ENCODE measurements at regions not wholly inside any gene's neighbourhood (a gene's known extent, or its start where the extent isn't known, plus 50 kb on each side); places are given as distances from the start of the nearest gene placed in this dataset.
"Not testable (repeated sequence)": the region's sequence is repeated elsewhere in the genome, so short reads cannot be mapped to it uniquely, and the experiment has no call there.

DNA sequence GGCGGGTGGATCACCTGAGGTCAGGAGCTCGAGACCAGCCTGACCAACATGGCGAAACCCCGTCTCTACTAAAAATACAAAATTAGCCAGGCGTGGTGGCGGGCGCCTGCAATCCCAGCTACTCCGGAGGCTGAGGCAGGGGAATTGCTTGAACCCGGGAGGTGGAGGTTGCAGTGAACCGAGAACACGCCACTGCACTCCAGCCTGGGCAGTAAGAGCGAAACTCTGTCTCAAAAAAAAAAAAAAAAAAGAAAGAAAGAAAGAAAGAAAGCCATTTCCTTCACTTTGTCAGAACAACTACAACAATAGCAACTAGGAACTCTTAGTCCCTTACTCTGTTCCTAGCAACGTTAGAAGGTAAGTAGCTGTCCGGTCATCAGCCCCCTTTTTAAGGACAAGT lies 222.9 kb upstream of the JARID2 start:
- not testable (repeated sequence) for H3K9me3 Mint-ChIP-seq; H3K27me3 Mint-ChIP-seq; H3K36me3 Mint-ChIP-seq (ENCODE audit: low read depth)
- Mint-ChIP-seq H3K27ac (peak overlapping the region; percentile 90), H3K4me1 (peaks cover 40% of the 10 kb centered on the region), H3K4me3 (peak overlapping the region; percentile 51)
- CTCF ChIA-PET: interaction anchor here (0.7 to 1.2 kb wide), 3 partner anchors 103 to 441 kb away, joined by 3 to 7 read pairs (median 4); no protein-coding TSS in a partner anchor
- peak; percentile 28 for DNase-seq
- POLR2A ChIA-PET: interaction anchor here (1.3 kb wide), 1 partner anchor 9 kb away, joined by 5 read pairs; no protein-coding TSS in a partner anchor

DNA sequence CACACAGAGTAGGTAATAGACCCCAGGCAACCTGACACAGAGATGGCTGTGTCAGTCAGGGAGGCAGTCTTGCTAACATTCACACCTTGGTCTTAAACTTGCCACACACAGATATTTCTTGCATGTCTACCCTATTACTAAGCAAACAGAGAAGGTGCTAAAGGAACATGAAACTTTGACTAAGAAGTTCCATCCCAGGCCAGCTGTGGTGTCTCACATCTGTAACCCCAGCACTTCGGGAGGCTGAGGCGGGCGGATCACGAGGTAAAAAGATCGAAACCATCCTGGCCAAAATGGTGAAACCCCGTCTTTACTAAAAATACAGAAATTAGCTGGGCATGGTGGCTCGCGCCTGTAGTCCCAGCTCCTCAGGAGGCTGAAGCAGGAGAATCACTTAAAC lies 222.4 kb upstream of the JARID2 start:
- POLR2A ChIA-PET: interaction anchor here (1.3 kb wide), 1 partner anchor 8 kb away, joined by 5 read pairs; no protein-coding TSS in a partner anchor
- Mint-ChIP-seq H3K27ac (peak overlapping the region; percentile 90), H3K36me3 (ENCODE audit: low read depth) (peaks cover 2% of the 10 kb centered on the region), H3K27me3 (no peaks in the 10 kb centered on the region), H3K9me3 (no peaks in the 10 kb centered on the region), H3K4me3 (peak overlapping the region; percentile 51), H3K4me1 (peaks cover 37% of the 10 kb centered on the region)
- DNase-seq: peak; percentile 72
- CTCF ChIA-PET: interaction anchor here (0.9 to 1.2 kb wide), 2 partner anchors 367 to 441 kb away, joined by 3 to 7 read pairs; no protein-coding TSS in a partner anchor

DNA sequence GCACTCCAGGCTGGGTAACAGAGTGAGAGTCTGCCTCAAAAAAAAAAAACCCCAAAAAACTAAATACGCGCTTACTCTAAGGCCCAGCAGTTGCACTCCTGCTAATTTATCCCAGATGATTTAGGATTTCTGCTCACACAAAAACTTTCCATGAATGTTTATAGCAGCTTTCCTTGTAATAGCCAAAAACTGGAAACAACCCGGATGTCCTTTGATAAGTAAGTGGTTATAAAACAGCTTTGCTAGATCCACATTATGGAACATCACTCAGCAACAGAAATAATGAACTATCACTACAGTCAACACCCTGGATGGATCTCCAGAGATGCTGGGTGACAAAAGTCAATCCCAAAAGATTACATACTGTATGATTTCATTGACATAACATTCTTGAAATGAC lies 220.4 kb upstream of the JARID2 start:
- ChIA-PET POLR2A (no interaction called here), CTCF (no interaction called here)
- Mint-ChIP-seq H3K9me3 (peaks cover 2% of the 10 kb centered on the region), H3K4me3 (no peak overlapping the region), H3K36me3 (ENCODE audit: low read depth) (peaks cover 2% of the 10 kb centered on the region), H3K27ac (no peak overlapping the region), H3K27me3 (no peaks in the 10 kb centered on the region), H3K4me1 (peaks cover 25% of the 10 kb centered on the region)
- no peak for DNase-seq

DNA sequence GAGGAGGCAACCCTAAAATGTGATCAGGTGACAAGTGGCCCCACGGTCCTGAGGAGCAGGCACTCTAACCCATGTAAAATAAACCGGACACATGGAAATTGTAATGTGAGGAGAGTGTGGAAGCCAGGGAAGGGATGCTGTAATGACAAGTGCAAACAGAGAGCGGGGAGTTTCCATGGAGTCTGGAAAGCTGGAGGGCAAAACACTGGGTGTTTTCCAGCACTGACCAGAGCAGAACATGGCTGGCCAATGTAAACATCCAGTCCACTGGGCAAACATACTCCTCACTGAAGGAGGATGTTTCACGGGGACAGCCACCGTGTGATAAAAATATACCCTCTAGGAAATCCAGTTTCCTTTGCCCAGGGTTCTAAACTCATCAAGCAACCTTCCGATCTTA lies 219.0 kb upstream of the JARID2 start:
- Mint-ChIP-seq H3K27ac (no peak overlapping the region), H3K36me3 (ENCODE audit: low read depth) (no peaks in the 10 kb centered on the region), H3K4me3 (no peak overlapping the region), H3K27me3 (no peaks in the 10 kb centered on the region), H3K9me3 (peaks cover 5% of the 10 kb centered on the region), H3K4me1 (peaks cover 15% of the 10 kb centered on the region)
- POLR2A ChIA-PET: no interaction called here
- CTCF ChIA-PET: no interaction called here
- DNase-seq: no peak

DNA sequence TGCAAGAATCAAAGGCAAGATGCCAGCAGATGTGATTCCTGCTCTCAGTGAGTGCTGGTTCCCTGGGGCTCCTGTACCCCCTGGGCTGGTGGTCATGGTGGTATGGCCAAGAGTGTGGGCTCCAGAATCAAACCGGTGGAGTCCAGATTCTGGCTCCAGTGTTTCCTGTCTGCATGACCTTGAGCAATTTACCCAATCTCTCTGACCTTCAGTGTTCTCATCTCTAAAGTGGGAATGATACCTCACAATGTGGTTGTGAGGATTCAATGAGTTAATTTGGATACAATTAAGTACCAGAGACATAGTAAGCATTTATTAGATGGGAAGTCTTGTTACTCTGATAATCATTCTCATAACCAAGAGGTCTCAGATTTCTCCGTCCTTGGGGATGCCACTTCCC lies 218.4 kb upstream of the JARID2 start:
- H3K27me3 Mint-ChIP-seq: no peaks in the 10 kb centered on the region
- no peaks in the 10 kb centered on the region for H3K36me3 Mint-ChIP-seq (ENCODE audit: low read depth)
- POLR2A ChIA-PET: no interaction called here
- CTCF ChIA-PET: no interaction called here
- H3K9me3 Mint-ChIP-seq: peaks cover 5% of the 10 kb centered on the region
- no peak overlapping the region for H3K4me3 Mint-ChIP-seq
- DNase-seq: no peak
- no peak overlapping the region for H3K27ac Mint-ChIP-seq
- peaks cover 10% of the 10 kb centered on the region for H3K4me1 Mint-ChIP-seq

DNA sequence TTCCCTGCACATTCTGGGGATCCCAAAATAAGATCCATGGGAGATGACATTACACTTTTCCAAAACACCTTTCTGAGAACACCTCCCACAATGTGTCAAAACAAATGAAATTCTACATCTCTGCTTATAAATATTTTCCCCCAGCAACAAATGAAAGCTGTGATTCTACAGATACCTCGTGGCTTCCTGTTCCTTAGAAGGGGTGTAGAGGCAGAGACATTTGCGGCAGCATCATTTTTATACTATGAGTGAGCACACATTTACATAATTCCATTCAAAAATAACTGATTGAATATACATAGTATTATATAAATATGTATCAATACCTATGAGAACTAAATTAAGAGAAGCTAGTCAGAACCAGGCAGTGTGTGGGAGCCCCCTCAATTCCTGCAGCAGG lies 213.9 kb upstream of the JARID2 start:
- peaks cover 5% of the 10 kb centered on the region for H3K9me3 Mint-ChIP-seq
- H3K36me3 Mint-ChIP-seq (ENCODE audit: low read depth): no peaks in the 10 kb centered on the region
- ChIA-PET CTCF (no interaction called here), POLR2A (interaction anchor here (1.8 kb wide), 1 partner anchor 9 kb away, joined by 5 read pairs; no protein-coding TSS in a partner anchor)
- H3K27ac Mint-ChIP-seq: no peak overlapping the region
- H3K4me3 Mint-ChIP-seq: no peak overlapping the region
- no peak for DNase-seq
- no peaks in the 10 kb centered on the region for H3K27me3 Mint-ChIP-seq
- H3K4me1 Mint-ChIP-seq: peaks cover 3% of the 10 kb centered on the region

DNA sequence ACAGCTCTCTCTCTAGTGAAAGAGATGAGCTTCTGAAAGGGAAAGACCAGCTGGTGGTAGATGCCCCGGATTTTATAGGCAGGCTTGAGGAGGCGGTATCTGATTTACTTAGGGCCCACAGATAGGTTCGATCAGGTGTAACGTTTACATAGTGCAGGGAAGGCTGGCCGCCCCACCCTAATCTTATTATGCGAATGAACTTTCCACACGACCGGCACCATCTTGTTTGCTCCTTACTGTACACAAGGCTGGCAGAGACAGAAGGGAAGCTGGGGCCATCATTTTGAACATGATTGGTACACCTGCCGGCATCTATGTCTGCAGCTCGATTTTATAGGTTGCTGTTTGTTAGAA lies 212.0 kb upstream of the JARID2 start:
- DNase-seq: no peak
- H3K36me3 Mint-ChIP-seq (ENCODE audit: low read depth): no peaks in the 10 kb centered on the region
- peaks cover 5% of the 10 kb centered on the region for H3K9me3 Mint-ChIP-seq
- ChIA-PET CTCF (interaction anchor here (0.5 kb wide), 1 partner anchor 1375 kb away, joined by 3 read pairs; no protein-coding TSS in a partner anchor), POLR2A (no interaction called here)
- no peaks in the 10 kb centered on the region for H3K27me3 Mint-ChIP-seq
- H3K4me3 Mint-ChIP-seq: no peak overlapping the region
- H3K27ac Mint-ChIP-seq: no peak overlapping the region
- peaks cover 3% of the 10 kb centered on the region for H3K4me1 Mint-ChIP-seq

DNA sequence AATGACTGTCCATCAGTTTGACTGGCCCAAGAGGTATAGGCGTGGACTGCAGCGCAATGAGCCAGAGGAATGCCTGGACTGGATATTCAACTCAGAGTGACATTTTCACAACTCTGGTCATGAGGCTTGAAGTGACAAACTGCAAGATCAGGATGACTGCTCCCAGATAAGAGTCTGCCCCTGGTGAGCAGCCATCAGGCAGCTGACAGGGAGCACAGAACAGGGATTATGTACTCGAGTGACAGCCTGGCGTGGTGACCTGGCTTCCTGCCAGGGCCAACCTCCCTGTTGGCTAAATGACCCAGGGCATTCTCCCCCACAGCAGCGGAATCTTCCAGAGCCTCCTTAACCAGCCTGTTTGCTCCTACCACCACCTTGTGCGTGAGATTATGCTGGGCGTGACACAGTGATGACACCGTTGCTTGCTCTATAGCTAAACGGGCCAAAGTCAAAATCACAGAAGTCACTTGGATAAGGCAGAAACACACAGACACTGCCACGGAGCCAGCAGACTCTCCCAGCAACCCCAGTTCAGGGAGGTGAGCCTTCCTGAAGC lies 209.1 kb upstream of the JARID2 start:
- Mint-ChIP-seq H3K36me3 (ENCODE audit: low read depth) (no peaks in the 10 kb centered on the region), H3K27me3 (no peaks in the 10 kb centered on the region), H3K4me3 (no peak overlapping the region), H3K9me3 (no peaks in the 10 kb centered on the region), H3K4me1 (peaks cover 3% of the 10 kb centered on the region), H3K27ac (no peak overlapping the region)
- no peak for DNase-seq
- CTCF ChIA-PET: no interaction called here
- POLR2A ChIA-PET: no interaction called here

DNA sequence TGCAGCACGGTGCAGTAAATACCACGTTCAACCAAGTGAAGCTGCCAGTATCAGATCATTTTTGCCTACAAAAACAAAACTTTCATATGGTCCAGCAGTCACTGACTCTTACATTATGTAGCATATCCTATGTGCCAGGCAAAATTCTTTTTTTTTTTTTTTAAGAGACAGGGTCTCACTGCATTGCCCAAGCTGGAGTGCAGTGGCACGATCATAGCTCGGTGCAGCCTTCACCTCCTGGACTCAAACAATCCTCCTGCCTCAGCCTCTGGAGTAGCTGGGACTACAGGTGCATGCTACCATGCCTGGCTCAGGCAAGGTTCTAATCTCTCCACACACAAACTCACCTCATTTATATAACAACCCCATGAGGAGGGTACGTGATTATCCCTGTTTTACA lies 208.6 kb upstream of the JARID2 start:
- Mint-ChIP-seq H3K4me3 (no peak overlapping the region), H3K36me3 (ENCODE audit: low read depth) (no peaks in the 10 kb centered on the region), H3K27ac (no peak overlapping the region), H3K27me3 (no peaks in the 10 kb centered on the region), H3K4me1 (peaks cover 3% of the 10 kb centered on the region), H3K9me3 (no peaks in the 10 kb centered on the region)
- no peak for DNase-seq
- ChIA-PET CTCF (no interaction called here), POLR2A (no interaction called here)

DNA sequence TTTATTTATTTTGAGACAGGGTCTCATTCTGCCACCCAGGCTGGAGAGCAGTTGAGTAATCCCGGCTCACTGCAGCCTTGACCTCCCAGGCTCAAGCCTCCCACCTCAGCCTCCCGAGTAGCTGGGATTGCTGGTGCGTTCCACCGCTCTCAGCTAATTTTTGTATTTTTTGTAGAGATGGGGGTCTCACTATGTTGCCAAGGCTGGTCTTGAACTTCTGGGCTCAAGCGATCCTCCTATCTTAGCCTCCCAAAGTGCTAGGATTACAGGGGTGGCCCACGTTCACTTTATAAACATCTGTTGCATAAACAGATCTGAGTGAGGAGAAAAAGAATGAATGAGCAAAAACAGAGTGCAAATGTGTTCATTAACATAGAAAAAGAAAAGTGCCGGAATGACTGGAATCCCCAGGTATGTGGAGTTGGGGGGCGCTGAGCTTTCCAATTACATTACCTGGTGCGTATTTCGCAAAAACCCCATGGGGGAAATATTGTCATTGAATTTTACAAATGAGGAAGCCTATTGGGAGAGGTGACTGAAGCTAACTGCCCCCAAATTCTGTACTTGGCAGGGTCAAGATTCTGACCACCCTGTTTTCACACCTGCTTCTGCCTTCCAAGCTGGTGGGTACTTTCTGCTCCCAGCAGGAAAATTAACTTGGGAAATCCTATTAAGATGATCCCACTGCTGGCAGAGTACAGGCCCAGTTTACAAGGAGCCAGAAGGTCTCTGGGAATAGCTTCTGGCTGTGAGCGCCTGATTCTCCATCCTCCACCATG lies 207.7 kb upstream of the JARID2 start:
- no peak overlapping the region for H3K27ac Mint-ChIP-seq
- CTCF ChIA-PET: no interaction called here

DNA sequence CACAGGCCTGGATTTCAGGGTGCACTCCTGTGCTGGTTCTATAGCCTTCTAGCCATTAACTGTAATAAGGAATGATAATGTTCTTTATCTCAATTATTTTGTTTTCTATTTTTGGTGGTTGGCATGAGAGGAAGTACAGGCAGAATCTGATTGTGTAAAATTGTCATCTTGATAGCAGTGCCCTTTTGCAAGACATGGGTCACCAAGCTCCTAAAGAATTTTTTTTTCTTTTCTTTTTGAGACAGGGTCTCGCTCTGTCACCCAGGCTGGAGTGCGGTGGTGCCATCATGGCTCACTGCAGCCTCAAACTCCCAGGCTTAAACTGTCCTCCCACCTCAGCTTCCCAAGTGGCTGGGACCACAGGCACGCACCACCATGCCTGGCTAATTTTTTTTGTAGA lies 206.7 kb upstream of the JARID2 start:
- H3K27me3 Mint-ChIP-seq: no peaks in the 10 kb centered on the region
- no peak overlapping the region for H3K4me3 Mint-ChIP-seq
- H3K36me3 Mint-ChIP-seq (ENCODE audit: low read depth): no peaks in the 10 kb centered on the region
- H3K4me1 Mint-ChIP-seq: no peaks in the 10 kb centered on the region
- no peaks in the 10 kb centered on the region for H3K9me3 Mint-ChIP-seq
- ChIA-PET CTCF (no interaction called here), POLR2A (no interaction called here)
- no peak for DNase-seq
- no peak overlapping the region for H3K27ac Mint-ChIP-seq

More for the DNA sequence above, 207.7 kb upstream of the JARID2 start:
- Mint-ChIP-seq H3K36me3 (ENCODE audit: low read depth) (no peaks in the 10 kb centered on the region), H3K27me3 (no peaks in the 10 kb centered on the region), H3K9me3 (no peaks in the 10 kb centered on the region), H3K4me3 (no peak overlapping the region), H3K4me1 (peaks cover 3% of the 10 kb centered on the region)
- POLR2A ChIA-PET: no interaction called here
- DNase-seq: no peak

DNA sequence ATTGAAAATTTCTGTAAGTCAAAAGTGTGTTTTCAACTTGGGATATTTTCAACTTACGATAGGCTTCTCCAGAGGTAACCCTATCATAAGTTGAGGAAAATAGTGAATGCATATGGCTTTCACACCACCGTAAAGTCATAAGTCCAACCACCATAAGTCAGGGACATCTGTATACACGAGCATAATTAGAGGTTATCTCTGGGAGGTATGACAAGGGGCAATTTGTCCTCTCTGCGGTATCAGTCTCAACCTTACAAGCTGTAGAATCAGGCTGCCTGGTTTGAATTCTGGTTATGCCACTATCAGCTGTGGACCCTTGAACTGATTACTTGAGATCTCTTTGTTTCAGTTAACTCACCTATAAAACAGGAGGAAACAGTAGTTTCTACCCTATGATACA lies 202.9 kb upstream of the JARID2 start:
- H3K27me3 Mint-ChIP-seq: peaks cover 1% of the 10 kb centered on the region
- no peaks in the 10 kb centered on the region for H3K9me3 Mint-ChIP-seq
- no peak overlapping the region for H3K27ac Mint-ChIP-seq
- H3K36me3 Mint-ChIP-seq (ENCODE audit: low read depth): no peaks in the 10 kb centered on the region
- no peaks in the 10 kb centered on the region for H3K4me1 Mint-ChIP-seq
- no peak for DNase-seq
- ChIA-PET CTCF (no interaction called here), POLR2A (no interaction called here)
- no peak overlapping the region for H3K4me3 Mint-ChIP-seq

DNA sequence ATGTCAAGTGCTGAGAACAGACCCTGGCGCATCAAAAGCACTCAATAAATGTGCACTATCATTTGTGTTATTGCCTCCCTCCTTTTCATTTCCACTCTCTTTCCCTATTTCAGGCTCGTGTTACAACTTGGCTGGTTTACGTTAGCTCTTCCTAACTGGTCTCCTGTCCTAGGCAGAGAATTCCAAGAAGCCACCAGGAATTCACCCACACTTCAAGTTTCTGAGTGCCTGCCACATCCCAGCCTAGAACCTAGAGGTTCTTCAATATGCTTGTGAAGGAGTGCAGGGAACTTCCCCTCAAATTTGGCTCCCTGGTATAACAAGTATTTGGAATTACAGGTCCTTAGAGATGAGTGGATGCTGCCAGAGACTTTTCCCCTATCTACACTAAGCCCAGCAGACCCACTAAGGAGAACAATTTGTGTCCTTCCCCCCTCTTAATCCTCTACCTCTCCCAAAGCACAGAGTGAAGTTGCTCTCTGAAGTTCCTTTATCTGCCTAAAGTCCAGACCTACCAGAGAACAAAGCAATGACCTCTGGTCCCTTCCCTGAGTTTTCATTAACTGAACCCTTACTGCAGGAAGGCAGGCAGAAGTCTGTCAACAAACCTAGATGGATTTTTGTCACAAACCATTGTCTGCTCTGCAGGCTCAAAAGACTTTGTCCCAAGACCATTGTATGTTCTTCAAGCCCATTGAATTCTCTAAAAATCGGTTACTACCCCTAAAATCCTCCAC lies 201.6 kb upstream of the JARID2 start:
- Mint-ChIP-seq H3K9me3 (no peaks in the 10 kb centered on the region), H3K27ac (no peak overlapping the region), H3K27me3 (peaks cover 1% of the 10 kb centered on the region), H3K36me3 (ENCODE audit: low read depth) (no peaks in the 10 kb centered on the region), H3K4me1 (no peaks in the 10 kb centered on the region), H3K4me3 (no peak overlapping the region)
- ChIA-PET CTCF (no interaction called here), POLR2A (interaction anchor here (0.6 kb wide), 1 partner anchor 24 kb away, joined by 3 read pairs; no protein-coding TSS in a partner anchor)
- no peak for DNase-seq

Data from activated CD4-positive, alpha-beta memory T cell treated with anti-CD3 and anti-CD28 coated beads, Interleukin-2, amount 10 ng/mL, durations not matched to agents 7 days and 5 days (primary cell).